ENCODE measurements at regions not wholly inside any gene's neighbourhood (a gene's known extent, or its start where the extent isn't known, plus 50 kb on each side); places are given as distances from the start of the nearest gene placed in this dataset.
"Not testable (repeated sequence)": the region's sequence is repeated elsewhere in the genome, so short reads cannot be mapped to it uniquely, and the experiment has no call there.

- not testable (repeated sequence) for DNase-seq
Measured at GRCh38 chr1:761791-762190, 75.3 kb upstream of the OR4F16 start.

GRCh38 chr1:771449-771848 lies 85.0 kb upstream of the OR4F16 start:
- DNase-seq, result not testable (repeated sequence)

- DNase-seq, result not testable (repeated sequence)
Measured at GRCh38 chr1:777480-778180, 91.2 kb upstream of the OR4F16 start.

- DNase-seq, result not testable (repeated sequence)
- TF ChIP-seq POLR2A (IDR thresholded peaks at IDR 0.05; ENCODE audit: low read length), result peak; percentile 89
Measured at GRCh38 chr1:778451-779278, 92.2 kb upstream of the OR4F16 start.

GRCh38 chr1:779621-780020 lies 93.2 kb upstream of the OR4F16 start:
- DNase-seq, result not testable (repeated sequence)

- TF ChIP-seq GATA1 (IDR thresholded peaks at IDR 0.05; ENCODE audit: low read depth, low read length) (no peak), POLR2A (IDR thresholded peaks at IDR 0.05; ENCODE audit: low read length) (no peak)
- DNase-seq, result no peak
Measured at GRCh38 chr1:788835-789234, 102.4 kb upstream of the OR4F16 start.

- DNase-seq, result not testable (repeated sequence)
Measured at GRCh38 chr1:789606-790005, 103.2 kb upstream of the OR4F16 start.

- DNase-seq, result not testable (repeated sequence)
Measured at GRCh38 chr1:790388-790930, 104.0 kb upstream of the OR4F16 start.

GRCh38 chr1:794310-794709 lies 107.9 kb upstream of the OR4F16 start:
- not testable (repeated sequence) for DNase-seq

- not testable (repeated sequence) for DNase-seq
Measured at GRCh38 chr1:794918-795584, 108.6 kb upstream of the OR4F16 start.

- DNase-seq, result not testable (repeated sequence)
Measured at GRCh38 chr1:797649-798048, 111.2 kb upstream of the OR4F16 start.

- not testable (repeated sequence) for DNase-seq
Measured at GRCh38 chr1:800397-800796, 113.9 kb upstream of the OR4F16 start.

GRCh38 chr1:804378-805115 lies 118.1 kb upstream of the OR4F16 start:
- not testable (repeated sequence) for DNase-seq

- DNase-seq, result not testable (repeated sequence)
Measured at GRCh38 chr1:805310-805709, 118.4 kb upstream of the SAMD11 start.

GRCh38 chr1:807066-807465 lies 116.7 kb upstream of the SAMD11 start:
- not testable (repeated sequence) for DNase-seq

- not testable (repeated sequence) for DNase-seq
Measured at GRCh38 chr1:807699-808390, 115.9 kb upstream of the SAMD11 start.

GRCh38 chr1:810949-811348 lies 112.8 kb upstream of the SAMD11 start:
- not testable (repeated sequence) for DNase-seq

- not testable (repeated sequence) for DNase-seq
Measured at GRCh38 chr1:812535-813127, 111.1 kb upstream of the SAMD11 start.

GRCh38 chr1:814543-814942 lies 109.2 kb upstream of the SAMD11 start:
- DNase-seq, result not testable (repeated sequence)

GRCh38 chr1:815147-815922 lies 108.4 kb upstream of the SAMD11 start:
- not testable (repeated sequence) for DNase-seq

Measured in erythroblast (primary cell).